Upper lobe of right lung (tissue), 1 donor: ENCODE measurements at regions not wholly inside any gene's neighbourhood (a gene's known extent, or its start where the extent isn't known, plus 50 kb on each side); places are given as distances from the start of the nearest gene placed in this dataset.

ENCODE experiments used
- ATAC-seq: fragments of 200-7000 bp; cut with Tn5 transposase; one replicate; pipeline ENCODE4 v1.9.1; 2020; ENCODE audit warnings: mild to moderate bottlenecking, moderate library complexity
- DNase-seq: peaks from one replicate; pipeline ENCODE4 v3.0.0-alpha.2; 2020
- H3K27ac ChIP-seq: fragments of 200-600 bp; one replicate; pipeline ENCODE4 v1.8.0; 2022
- H3K27me3 ChIP-seq: fragments of 200-600 bp; one replicate; pipeline ENCODE4 v1.8.0; 2022; ENCODE audit warnings: mild to moderate bottlenecking
- H3K36me3 ChIP-seq: fragments of 200-600 bp; one replicate; pipeline ENCODE4 v1.8.0; 2022
- H3K4me1 ChIP-seq: fragments of 200-600 bp; one replicate; pipeline ENCODE4 v1.8.0; 2022
- H3K4me3 ChIP-seq: fragments of 200-600 bp; one replicate; pipeline ENCODE4 v1.8.0; 2022; ENCODE audit warnings: mild to moderate bottlenecking
- H3K9me3 ChIP-seq: fragments of 200-600 bp; one replicate; pipeline ENCODE4 v1.8.0; 2022
- CTCF ChIP-seq: fragments of 200-600 bp; IDR thresholded peaks from one replicate; pipeline ENCODE4 v1.8.0; 2022; ENCODE audit warnings: antibody characterized with exemption
- intact Hi-C: fragments of 100-400 bp; cut with DNase I; formaldehyde crosslinking; loops from one replicate; pipeline ENCODE4 v1.11.0; 2022
- donor health status: DM: no; HTN: yes; CAD: no; lungs with severe emphysema.

DNA sequence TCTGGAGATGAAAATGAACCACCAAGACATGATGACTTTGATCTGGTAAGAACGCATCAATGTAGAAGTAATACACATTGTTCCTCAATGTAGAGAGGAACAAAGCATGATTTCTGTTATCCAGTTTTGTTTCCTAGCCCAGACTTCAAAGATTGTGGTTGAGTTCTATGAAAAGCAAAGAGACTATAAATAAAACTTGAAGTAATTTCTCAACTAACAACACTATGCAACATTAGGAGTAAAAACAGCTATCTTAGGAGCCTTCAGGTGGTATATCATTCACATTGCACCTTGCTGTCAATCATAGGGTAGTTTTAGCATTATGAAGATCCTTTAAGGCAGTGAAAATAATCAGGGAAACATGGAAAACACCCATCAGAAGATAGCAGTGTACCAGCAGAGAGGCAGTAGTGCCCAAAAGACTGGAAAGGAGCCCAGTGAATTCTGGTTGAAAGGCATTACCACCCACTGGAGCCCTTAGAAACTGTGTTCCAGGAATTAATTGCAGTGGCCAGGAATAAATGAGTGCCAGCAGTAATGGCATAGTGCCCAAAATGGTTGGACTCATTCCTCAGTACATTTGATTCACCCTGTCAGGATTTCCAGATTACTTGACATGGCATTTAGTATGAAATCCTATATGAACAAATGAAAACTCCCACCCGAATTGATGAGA is 300.7 kb upstream of the CXXC4 start:
- Histone ChIP-seq H3K4me3 (no peak overlapping the region), H3K4me1 (no peaks in the 10 kb centered on the region), H3K27ac (no peak overlapping the region), H3K36me3 (no peaks in the 10 kb centered on the region), H3K9me3 (no peaks in the 10 kb centered on the region), H3K27me3 (no peaks in the 10 kb centered on the region)
- ATAC-seq (no peak), DNase-seq (no peak)
- TF ChIP-seq CTCF, result no peak
- intact Hi-C loops, result no loop called here

- Histone ChIP-seq H3K4me1 (no peaks in the 10 kb centered on the region), H3K9me3 (no peaks in the 10 kb centered on the region), H3K4me3 (no peak overlapping the region), H3K27me3 (no peaks in the 10 kb centered on the region), H3K27ac (no peak overlapping the region), H3K36me3 (no peaks in the 10 kb centered on the region)
- DNase-seq (no peak), ATAC-seq (no peak)
- intact Hi-C loops, result no loop called here
- no peak for TF ChIP-seq CTCF
These were observed 317.0 kb upstream of the CXXC4 start for GRCh38 chr4:104811727-104812126.

GRCh38 chr4:104815665-104816064 is 321.0 kb upstream of the CXXC4 start:
- no peak for ATAC-seq
- no peak overlapping the region for H3K4me3 ChIP-seq
- no peak overlapping the region for H3K27ac ChIP-seq
- no peaks in the 10 kb centered on the region for H3K9me3 ChIP-seq
- intact Hi-C loops, result no loop called here
- no peak for TF ChIP-seq CTCF
- no peaks in the 10 kb centered on the region for H3K36me3 ChIP-seq
- no peaks in the 10 kb centered on the region for H3K4me1 ChIP-seq
- DNase-seq, result no peak
- no peaks in the 10 kb centered on the region for H3K27me3 ChIP-seq

- H3K36me3 ChIP-seq, result no peaks in the 10 kb centered on the region
- H3K27ac ChIP-seq, result no peak overlapping the region
- no peaks in the 10 kb centered on the region for H3K4me1 ChIP-seq
- DNase-seq (no peak), ATAC-seq (no peak)
- H3K9me3 ChIP-seq, result no peaks in the 10 kb centered on the region
- no peak for TF ChIP-seq CTCF
- H3K4me3 ChIP-seq, result no peak overlapping the region
- no peaks in the 10 kb centered on the region for H3K27me3 ChIP-seq
- intact Hi-C loops, result no loop called here
These were observed 323.9 kb upstream of the CXXC4 start for GRCh38 chr4:104818579-104818978.

DNA sequence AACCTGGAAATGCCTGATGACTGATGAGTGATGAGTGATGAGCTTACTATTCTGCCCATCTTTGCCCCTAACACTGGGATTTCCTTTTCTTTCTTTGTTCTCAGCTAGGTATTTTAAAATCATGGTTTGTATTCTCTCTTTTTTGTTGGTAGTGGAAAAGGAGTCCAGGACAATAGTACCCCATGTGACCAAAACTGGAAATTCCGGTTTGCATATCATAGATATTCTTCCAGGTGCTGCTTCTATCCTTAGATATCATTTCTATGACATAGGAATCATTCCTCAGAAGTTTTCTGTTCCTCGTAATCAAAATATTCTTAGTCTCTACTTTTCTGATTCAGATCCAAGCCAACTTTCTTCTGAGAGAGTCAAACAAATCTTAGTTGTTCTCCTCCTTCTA is 320.5 kb upstream of the TET2 start:
- TF ChIP-seq CTCF, result no peak
- no peaks in the 10 kb centered on the region for H3K36me3 ChIP-seq
- H3K27me3 ChIP-seq, result no peaks in the 10 kb centered on the region
- ATAC-seq (no peak), DNase-seq (no peak)
- no peak overlapping the region for H3K27ac ChIP-seq
- H3K4me3 ChIP-seq, result no peak overlapping the region
- no peaks in the 10 kb centered on the region for H3K9me3 ChIP-seq
- intact Hi-C loops, result no loop called here
- H3K4me1 ChIP-seq, result no peaks in the 10 kb centered on the region

GRCh38 chr4:104829761-104830160 is 316.9 kb upstream of the TET2 start:
- Histone ChIP-seq H3K9me3 (no peaks in the 10 kb centered on the region), H3K27ac (no peak overlapping the region), H3K36me3 (no peaks in the 10 kb centered on the region), H3K27me3 (no peaks in the 10 kb centered on the region), H3K4me3 (no peak overlapping the region), H3K4me1 (no peaks in the 10 kb centered on the region)
- DNase-seq (no peak), ATAC-seq (no peak)
- intact Hi-C loops, result no loop called here
- no peak for TF ChIP-seq CTCF
